SK-N-SH treated with all-trans-retinoic acid at 6 μM for 48 hours (cell line): ENCODE measurements at regions not wholly inside any gene's neighbourhood (a gene's known extent, or its start where the extent isn't known, plus 50 kb on each side); places are given as distances from the start of the nearest gene placed in this dataset.

Experiments used
- CREB5 ChIP-seq: fragments of 250-450 bp; sonication (Bioruptor Pico); IDR thresholded peaks from 2 replicates; pipeline ENCODE4 v1.5.1; 2020; ENCODE audit warnings: low read depth, mild to moderate bottlenecking, moderate library complexity
- CSRNP3 ChIP-seq: fragments of 250-450 bp; sonication (Bioruptor Pico); IDR thresholded peaks from 2 replicates; pipeline ENCODE4 v1.5.1; 2021; ENCODE audit warnings: mild to moderate bottlenecking, moderate library complexity
- ESRRG ChIP-seq: fragments of 250-450 bp; sonication (Bioruptor Pico); IDR thresholded peaks from 2 replicates; pipeline ENCODE4 v1.6.1; 2021; ENCODE audit warnings: mild to moderate bottlenecking
- ISL1 ChIP-seq: fragments of 250-450 bp; sonication (Bioruptor Pico); IDR thresholded peaks from 2 replicates; pipeline ENCODE4 v2.1.2; 2022; ENCODE audit warnings: mild to moderate bottlenecking, moderate library complexity
- ZFP3 ChIP-seq: fragments of 250-450 bp; sonication (Bioruptor Pico); IDR thresholded peaks from 2 replicates; pipeline ENCODE4 v1.5.0; 2020; ENCODE audit warnings: mild to moderate bottlenecking, moderate library complexity
- ZFP30 ChIP-seq: fragments of 450-650 bp; formaldehyde crosslinking; IDR thresholded peaks from 2 replicates; pipeline ENCODE4 v1.5.0; 2022; ENCODE audit warnings: mild to moderate bottlenecking, moderate library complexity

DNA sequence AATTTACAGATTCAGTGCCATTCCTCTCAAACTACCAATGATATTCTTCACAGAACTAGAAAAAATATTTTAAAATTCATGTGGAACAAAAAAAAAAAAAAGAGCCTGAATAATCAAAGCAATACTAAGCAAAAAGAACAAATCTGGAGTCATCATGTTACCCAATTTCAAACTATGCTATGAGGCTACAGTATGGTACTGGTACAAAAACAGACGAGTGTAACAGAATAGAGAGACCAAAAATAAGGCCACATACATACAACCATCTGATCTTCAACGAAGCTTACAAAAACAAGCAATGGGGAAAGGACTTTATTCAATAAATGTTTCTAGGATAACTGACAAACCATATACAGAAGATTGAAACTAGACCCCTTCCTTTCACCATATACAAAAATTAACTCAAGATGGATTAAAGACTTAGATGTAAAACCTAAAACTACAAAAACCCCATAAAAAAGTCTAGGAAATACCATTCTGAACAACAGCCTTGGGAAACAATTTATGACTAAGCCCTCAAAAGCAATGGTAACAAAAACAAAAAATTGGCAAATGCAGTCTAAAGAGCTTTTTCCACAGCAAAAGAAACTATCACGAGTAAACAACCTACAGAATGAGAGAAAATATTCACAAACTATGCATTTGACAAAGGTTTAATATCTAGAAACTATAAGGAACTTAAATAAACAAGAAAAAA, 207.7 kb downstream of the PTN start:
- TF ChIP-seq ZFP30 (CRISPR knock-in tag) (no peak), CREB5 (CRISPR knock-in tag) (no peak), ESRRG (CRISPR knock-in tag) (no peak), ISL1 (CRISPR knock-in tag) (no peak), CSRNP3 (no peak), ZFP3 (no peak)
